ENCODE measurements at regions not wholly inside any gene's neighbourhood (a gene's known extent, or its start where the extent isn't known, plus 50 kb on each side); places are given as distances from the start of the nearest gene placed in this dataset.

GRCh38 chr17:77045441-77046041 is 95.2 kb upstream of the SEC14L1 start:
- Histone ChIP-seq H3K79me1 (ENCODE audit: low read depth in 1 of 2, low read length in 2 of 2) (no peaks in the 10 kb centered on the region), H3K9me3 (ENCODE audit: control insufficient read depth, insufficient read depth, low read length) (0 out of 2 replicates have a peak, but pooled peaks cover 1% of the 10 kb centered on the region), H4K8ac (ENCODE audit: low read depth in 2 of 2, low read length in 2 of 2) (no peak overlapping the region), H2AFZ (replicated peaks; ENCODE audit: low read length, poor library complexity) (no peak overlapping the region), H3K27me3 (ENCODE audit: control insufficient read depth, insufficient read depth, low read length) (peaks cover 34% of the 10 kb centered on the region), H3K4ac (ENCODE audit: low read depth, low read length) (no peak overlapping the region), H4K20me1 (ENCODE audit: insufficient read depth, low read length) (no peaks in the 10 kb centered on the region), H3K9ac (ENCODE audit: low read depth, low read length) (no peak overlapping the region), H2BK5ac (ENCODE audit: low read depth, low read length, poor library complexity, severe bottlenecking) (no peak overlapping the region), H2BK15ac (ENCODE audit: low read depth, low read length) (no peak overlapping the region), H3K4me3 (ENCODE audit: insufficient read depth, low read depth, low read length) (no peak overlapping the region), H3K4me1 (ENCODE audit: control insufficient read depth, insufficient read depth, low read length) (no peaks in the 10 kb centered on the region), H2AK9ac (replicated peaks; ENCODE audit: low read depth, low read length, poor library complexity) (no peak overlapping the region), H3K23ac (ENCODE audit: low read depth, low read length) (no peak overlapping the region), H3K36me3 (ENCODE audit: control insufficient read depth, insufficient read depth, low read length) (no peaks in the 10 kb centered on the region), H3K27ac (ENCODE audit: insufficient read depth, low read length) (no peak overlapping the region), H4K91ac (ENCODE audit: insufficient read depth, low read depth, low read length) (no peak overlapping the region), H2AK5ac (ENCODE audit: low read depth, low read length) (no peak overlapping the region), H3K9me1 (ENCODE audit: insufficient read depth, low read length) (no peaks in the 10 kb centered on the region), H3K14ac (replicated peaks; ENCODE audit: low read depth, low read length) (no peak overlapping the region), H3K56ac (ENCODE audit: extremely low read depth, insufficient read depth, low read length) (no peak overlapping the region), H2BK20ac (ENCODE audit: low read depth, low read length) (no peak overlapping the region), H2BK120ac (ENCODE audit: low read depth, low read length) (no peak overlapping the region), H3K18ac (ENCODE audit: low read depth, low read length) (no peak overlapping the region), H4K5ac (ENCODE audit: low read depth, low read length) (no peak overlapping the region), H3K4me2 (ENCODE audit: low read depth, low read length) (no peak overlapping the region)
- in situ Hi-C loops (cut with MboI; ENCODE audit: low sequenced_read_pairs) (no loop called here), intact Hi-C loops (cut with micrococcal nuclease) (no loop called here), dilution Hi-C loops (cut with HindIII; ENCODE audit: low sequenced_read_pairs, unreplicated experiment) (no loop called here)
- no TSS peak for BruUV-seq (replicated peaks)
- ATAC-seq (ENCODE audit: low read depth) = no peak
- CTCF ChIA-PET = interaction anchor here (0.6 to 2.6 kb wide), 3 partner anchors 9 to 178 kb away, joined by 3 to 10 read pairs (median 8); no protein-coding TSS in a partner anchor
- POLR2A ChIA-PET (ENCODE audit: unreplicated experiment) = no interaction called here
- 57% methylated on average over 3 of the region's 7 CpGs; no CpG with 5 or more reads in 1 of the 2 experiments for WGBS, 2 experiments (ENCODE audit: extremely low coverage in 2 of 2, insufficient read length in 1 of 2)
- peak; percentile 7 for DNase-seq
- TF ChIP-seq MAFK (IDR thresholded peaks at IDR 0.05; ENCODE audit: low read depth, low read length) = no peak
- no peak for TF ChIP-seq FOS (IDR thresholded peaks at IDR 0.05; ENCODE audit: low read depth, low read length)
- no peak for TF ChIP-seq BHLHE40 (IDR thresholded peaks at IDR 0.05; ENCODE audit: low read depth, low read length)
- TF ChIP-seq SMC3 (IDR thresholded peaks at IDR 0.05; ENCODE audit: low read depth, low read length) = no peak
- no peak for TF ChIP-seq ELK1 (IDR thresholded peaks at IDR 0.05; ENCODE audit: borderline replicate concordance, low read depth, low read length)

All from IMR-90 (cell line).